ENCODE measurements at regions not wholly inside any gene's neighbourhood (a gene's known extent, or its start where the extent isn't known, plus 50 kb on each side); places are given as distances from the start of the nearest gene placed in this dataset.

GRCh38 chr6:113693851-113694250 is 163.3 kb upstream of the MARCKS start:
- TF ChIP-seq POLR2A (IDR thresholded peaks at IDR 0.05) (no peak), CTCF (IDR thresholded peaks at IDR 0.05) (no peak)
